B cell (primary cell): ENCODE measurements at regions not wholly inside any gene's neighbourhood (a gene's known extent, or its start where the extent isn't known, plus 50 kb on each side); places are given as distances from the start of the nearest gene placed in this dataset.

Experiments
- ATAC-seq: fragments of 200-7000 bp; cut with Tn5 transposase; one replicate; pipeline ENCODE4 v1.10.0; 2021; ENCODE audit warnings: low read depth, mild to moderate bottlenecking, moderate number of reproducible peaks, moderate library complexity
- CTCF ChIA-PET: fragments of 350-600 bp; sonication (Branson Sonifier 250); formaldehyde crosslinking; loops from one replicate; lab custom pipeline; 2021; ENCODE audit warnings: antibody characterized with exemption, inconsistent platforms; lab: Charles Lee
- POLR2A ChIA-PET: fragments of 350-600 bp; sonication (Branson Sonifier 250); formaldehyde crosslinking; loops from one replicate; lab custom pipeline; 2021; ENCODE audit warnings: antibody characterized with exemption; lab: Charles Lee
- DNase-seq: peaks from one replicate; pipeline ENCODE4 v3.0.0; 2013
- H2AFZ ChIP-seq: 2 replicates; pipeline ENCODE4 v1.6.1; 2012; ENCODE audit warnings: mild to moderate bottlenecking, low read depth, low read length; ENCODE audit not compliant: insufficient read depth, poor library complexity, severe bottlenecking
- H3K27ac ChIP-seq, 2 donors: 1 replicate in 1 of 2; 2 replicates in 1 of 2; pipeline ENCODE4 v1.5.1; 2012 to 2013; ENCODE audit warnings: low read length in 2 of 2, mild to moderate bottlenecking in 2 of 2, moderate library complexity in 1 of 2
- H3K27me3 ChIP-seq, 4 experiments: fragments of 200-600 bp in 1 of 4; sonication (generic) in 1 of 4; replicated peaks in 1 of 4; 1 replicate in 2 of 4; 2 replicates in 2 of 4; pipeline versions ENCODE4 v1.6.1 to v1.7.0; 2013 to 2016; ENCODE audit warnings: low read length in 3 of 4, mild to moderate bottlenecking in 2 of 4, mixed read lengths in 1 of 4, moderate library complexity in 1 of 4; ENCODE audit not compliant: insufficient read depth in 4 of 4, control insufficient read depth in 3 of 4; ENCODE audit errors: control extremely low read depth in 1 of 4
- H3K36me3 ChIP-seq, 2 experiments: replicated peaks in 1 of 2; 1 replicate in 1 of 2; 2 replicates in 1 of 2; pipeline versions ENCODE4 v1.6.1 to v1.7.1; 2013; ENCODE audit warnings: low read length in 1 of 2; ENCODE audit not compliant: insufficient read depth in 2 of 2, control insufficient read depth in 1 of 2; ENCODE audit errors: control extremely low read depth in 1 of 2, extremely low read depth in 1 of 2
- H3K4me1 ChIP-seq, 2 donors: fragments of 200-600 bp in 1 of 2; sonication (generic) in 1 of 2; 1 replicate in 1 of 2; 2 replicates in 1 of 2; pipeline versions ENCODE4 v1.5.1 to v1.6.1; 2013 to 2017; ENCODE audit warnings: low read length in 2 of 2; ENCODE audit not compliant: control insufficient read depth in 2 of 2, insufficient read depth in 2 of 2
- H3K4me2 ChIP-seq: replicated peaks from 2 replicates; pipeline ENCODE3; 2012; ENCODE audit warnings: mild to moderate bottlenecking, low read depth, low read length; ENCODE audit not compliant: poor library complexity, severe bottlenecking
- H3K4me3 ChIP-seq, 5 experiments: fragments of 200-600 bp in 1 of 5; sonication (generic) in 1 of 5; 1 replicate in 3 of 5; 2 replicates in 2 of 5; pipeline versions ENCODE4 v1.5.1 to v1.7.0; 2011 to 2016; ENCODE audit warnings: low read length in 4 of 5, mild to moderate bottlenecking in 4 of 5, low read depth in 2 of 5, control low read depth in 1 of 5, moderate library complexity in 1 of 5; ENCODE audit not compliant: insufficient read depth in 1 of 5; ENCODE audit errors: control extremely low read depth in 1 of 5, extremely low read depth in 1 of 5
- H3K79me2 ChIP-seq: fragments of 200-600 bp; sonication (generic); one replicate; pipeline ENCODE4 v1.6.0; 2016; ENCODE audit warnings: low read length; ENCODE audit not compliant: control insufficient read depth, insufficient read depth
- H3K9ac ChIP-seq: fragments of 200-600 bp; sonication (generic); 2 replicates; pipeline ENCODE4 v1.6.1; 2017; ENCODE audit warnings: mild to moderate bottlenecking, low read length, moderate library complexity
- H3K9me3 ChIP-seq, 3 donors: one replicate each; pipeline versions ENCODE4 v1.6.1 to v1.7.1; 2013; ENCODE audit warnings: low read length in 2 of 3; ENCODE audit not compliant: control insufficient read depth in 2 of 3, insufficient read depth in 1 of 3; ENCODE audit errors: control extremely low read depth in 1 of 3
- H4K20me1 ChIP-seq: 2 replicates; pipeline ENCODE4 v1.6.0; 2012; ENCODE audit warnings: mild to moderate bottlenecking, low read length; ENCODE audit not compliant: insufficient read depth, control insufficient read depth, poor library complexity, severe bottlenecking
- H3K27ac Mint-ChIP-seq: one replicate; pipeline ENCODE4 v1.8.0; 2021; ENCODE audit warnings: mixed read lengths
- H3K27me3 Mint-ChIP-seq: one replicate; pipeline ENCODE4 v1.8.0; 2021; ENCODE audit warnings: mixed read lengths
- H3K4me1 Mint-ChIP-seq: one replicate; pipeline ENCODE4 v1.8.0; 2021; ENCODE audit warnings: mixed read lengths
- H3K4me3 Mint-ChIP-seq: one replicate; pipeline ENCODE4 v1.8.0; 2021; ENCODE audit warnings: mixed read lengths
- H3K9me3 Mint-ChIP-seq: one replicate; pipeline ENCODE4 v1.8.0; 2022; ENCODE audit warnings: mixed read lengths; ENCODE audit not compliant: insufficient read depth
- EZH2 ChIP-seq: IDR thresholded peaks from 2 replicates; pipeline ENCODE4 v1.6.1; 2012; ENCODE audit warnings: borderline replicate concordance, low read depth, mild to moderate bottlenecking, moderate library complexity, low read length; ENCODE audit not compliant: insufficient read depth, poor library complexity, severe bottlenecking
- WGBS: methylation state at CpG from one replicate; pipeline ENCODE4 v1.1.5; 2013; ENCODE audit warnings: missing lambda C conversion rate; ENCODE audit not compliant: insufficient coverage; 5-methylcytosine and 5-hydroxymethylcytosine counted together
- intact Hi-C: fragments of 100-400 bp; cut with micrococcal nuclease; formaldehyde crosslinking; loops from one replicate; pipeline ENCODE4 v1.10.0; 2022
- TF ChIP-seq, protein P1 (sequence below): fragments of 200-600 bp; IDR thresholded peaks from one replicate; pipeline ENCODE4 v1.8.0; 2022; ENCODE audit warnings: antibody characterized with exemption, mild to moderate bottlenecking

DNA sequence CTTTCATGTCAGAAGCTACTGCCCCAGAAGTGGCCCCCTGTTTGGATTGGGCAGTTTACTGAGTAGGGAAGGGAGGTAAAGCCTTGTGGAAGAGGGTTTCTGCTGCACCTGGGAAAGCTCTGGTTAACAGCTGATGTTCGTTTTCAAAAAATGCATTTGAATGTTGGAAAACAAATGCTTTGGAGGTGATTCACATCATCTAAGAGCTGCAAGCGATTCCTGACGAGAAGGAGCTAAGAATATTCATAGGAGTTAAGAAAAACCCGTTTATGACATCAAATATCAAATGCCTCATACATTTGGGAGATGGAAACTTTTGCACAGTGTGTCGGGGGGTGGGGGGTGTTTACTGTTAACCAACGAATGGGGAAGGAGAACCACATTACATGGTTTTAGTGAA, 183.8 kb upstream of the NR2F2 start:
- no peaks in the 10 kb centered on the region for H3K9me3 Mint-ChIP-seq
- ChIA-PET POLR2A (no interaction called here), CTCF (no interaction called here)
- H3K9ac ChIP-seq = no peak overlapping the region
- no peaks in the 10 kb centered on the region for H3K79me2 ChIP-seq
- no peaks in the 10 kb centered on the region for H3K27me3 ChIP-seq
- 58% methylated on average over 1 of the region's 6 CpGs for WGBS
- DNase-seq (no peak), ATAC-seq (no peak)
- H3K27me3 Mint-ChIP-seq = no peaks in the 10 kb centered on the region
- H3K4me3 Mint-ChIP-seq = no peak overlapping the region
- H3K4me1 Mint-ChIP-seq = no peaks in the 10 kb centered on the region
- H3K4me3 ChIP-seq = no peak overlapping the region
- no peaks in the 10 kb centered on the region for H3K4me1 ChIP-seq
- no peak overlapping the region for H2AFZ ChIP-seq
- H3K27ac Mint-ChIP-seq = no peak overlapping the region
- no peak overlapping the region for H3K27ac ChIP-seq
- intact Hi-C loops = no loop called here
- no peak for TF ChIP-seq EZH2
- TF ChIP-seq, protein P1, sequence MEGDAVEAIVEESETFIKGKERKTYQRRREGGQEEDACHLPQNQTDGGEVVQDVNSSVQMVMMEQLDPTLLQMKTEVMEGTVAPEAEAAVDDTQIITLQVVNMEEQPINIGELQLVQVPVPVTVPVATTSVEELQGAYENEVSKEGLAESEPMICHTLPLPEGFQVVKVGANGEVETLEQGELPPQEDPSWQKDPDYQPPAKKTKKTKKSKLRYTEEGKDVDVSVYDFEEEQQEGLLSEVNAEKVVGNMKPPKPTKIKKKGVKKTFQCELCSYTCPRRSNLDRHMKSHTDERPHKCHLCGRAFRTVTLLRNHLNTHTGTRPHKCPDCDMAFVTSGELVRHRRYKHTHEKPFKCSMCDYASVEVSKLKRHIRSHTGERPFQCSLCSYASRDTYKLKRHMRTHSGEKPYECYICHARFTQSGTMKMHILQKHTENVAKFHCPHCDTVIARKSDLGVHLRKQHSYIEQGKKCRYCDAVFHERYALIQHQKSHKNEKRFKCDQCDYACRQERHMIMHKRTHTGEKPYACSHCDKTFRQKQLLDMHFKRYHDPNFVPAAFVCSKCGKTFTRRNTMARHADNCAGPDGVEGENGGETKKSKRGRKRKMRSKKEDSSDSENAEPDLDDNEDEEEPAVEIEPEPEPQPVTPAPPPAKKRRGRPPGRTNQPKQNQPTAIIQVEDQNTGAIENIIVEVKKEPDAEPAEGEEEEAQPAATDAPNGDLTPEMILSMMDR = no peak
- H4K20me1 ChIP-seq = no peaks in the 10 kb centered on the region
- no peaks in the 10 kb centered on the region for H3K36me3 ChIP-seq
- no peak overlapping the region for H3K4me2 ChIP-seq
- no peaks in the 10 kb centered on the region for H3K9me3 ChIP-seq

DNA sequence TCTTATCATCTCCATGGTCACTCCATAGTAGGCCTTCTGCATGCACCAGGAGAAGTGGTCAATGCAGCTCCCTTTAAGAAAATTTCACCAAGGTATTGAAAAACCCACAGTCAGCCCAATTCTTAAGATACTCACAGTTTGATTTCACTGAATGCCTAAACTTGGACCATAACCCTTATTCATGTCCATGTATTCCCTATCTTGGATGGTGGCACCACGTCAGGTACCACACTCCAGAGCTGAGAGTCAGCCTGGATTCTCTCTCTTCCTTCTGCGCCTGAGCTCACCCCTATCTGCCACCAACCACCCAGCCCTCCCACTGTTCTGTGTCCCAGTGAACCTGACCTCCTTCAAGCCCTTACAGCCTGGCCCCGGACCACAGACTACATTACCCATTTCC, 183.2 kb upstream of the NR2F2 start:
- H3K9me3 Mint-ChIP-seq = no peaks in the 10 kb centered on the region

More for the DNA sequence above, 183.2 kb upstream of the NR2F2 start:
- ATAC-seq = no peak
- 61% methylated on average over 3 of the region's 3 CpGs for WGBS
- H3K27ac Mint-ChIP-seq = no peak overlapping the region
- Histone ChIP-seq H3K9ac (no peak overlapping the region), H3K27ac (no peak overlapping the region), H3K36me3 (no peaks in the 10 kb centered on the region), H3K9me3 (no peaks in the 10 kb centered on the region), H2AFZ (no peak overlapping the region), H3K4me3 (no peak overlapping the region), H3K4me1 (no peaks in the 10 kb centered on the region), H3K79me2 (no peaks in the 10 kb centered on the region), H4K20me1 (no peaks in the 10 kb centered on the region), H3K4me2 (no peak overlapping the region), H3K27me3 (no peaks in the 10 kb centered on the region)
- H3K4me3 Mint-ChIP-seq = no peak overlapping the region
- TF ChIP-seq EZH2 = no peak
- TF ChIP-seq, protein P1 = no peak
- ChIA-PET POLR2A (no interaction called here), CTCF (no interaction called here)
- no peaks in the 10 kb centered on the region for H3K4me1 Mint-ChIP-seq
- intact Hi-C loops = no loop called here
- no peak for DNase-seq
- no peaks in the 10 kb centered on the region for H3K27me3 Mint-ChIP-seq
